GM12878 (cell line): ENCODE measurements at regions not wholly inside any gene's neighbourhood (a gene's known extent, or its start where the extent isn't known, plus 50 kb on each side); places are given as distances from the start of the nearest gene placed in this dataset.

Experiments used
- ATAC-seq: fragments of 200-7000 bp; cut with Tn5 transposase; 3 replicates; pipeline ENCODE4 v1.9.1; 2020; ENCODE audit warnings: mild to moderate bottlenecking, moderate library complexity
- BruUV-seq: library from RNA; stranded (reverse); fragments of 400-500 nt; replicated peaks from 2 replicates; lab custom pipeline; 2021; lab: Mats Ljungman, UMichigan
- CTCF ChIA-PET: fragments of 300-600 bp; sonication (Branson Sonifier 250); formaldehyde crosslinking; extraction: SDS; loops from one replicate; lab custom pipeline; 2021; ENCODE audit warnings: inconsistent platforms; lab: Yijun Ruan, JAX
- POLR2A ChIA-PET: fragments of 350-600 bp; formaldehyde crosslinking; extraction: SDS; loops from one replicate; lab custom pipeline; 2021; ENCODE audit warnings: inconsistent platforms; lab: Charles Lee
- RAD21 ChIA-PET: fragments of 300-600 bp; sonication (Branson Sonifier 250); formaldehyde crosslinking; loops from one replicate; lab custom pipeline; 2023; ENCODE audit warnings: antibody characterized with exemption; ENCODE audit not compliant: unreplicated experiment; lab: Charles Lee
- SMC1A ChIA-PET: fragments of 300-600 bp; sonication (Branson Sonifier 250); formaldehyde crosslinking; loops from one replicate; lab custom pipeline; 2023; ENCODE audit not compliant: unreplicated experiment, uncharacterized antibody; lab: Charles Lee
- DNase-seq: peaks from one replicate; pipeline ENCODE4 v3.0.0-alpha.2; 2011; ENCODE audit warnings: low read depth, low spot score
- FAIRE-seq: peaks from 3 replicates; lab custom pipeline; 2011; peaks lifted over from hg19 to GRCh38; lab: Jason Lieb, UNC
- H2AFZ ChIP-seq: 2 replicates; pipeline ENCODE4 v1.6.0; 2011; ENCODE audit warnings: low read depth, low read length, control low read depth; ENCODE audit not compliant: control insufficient read depth
- H3K27ac ChIP-seq: 2 replicates; pipeline ENCODE4 v1.5.1; 2011; ENCODE audit warnings: control low read depth; ENCODE audit not compliant: control insufficient read depth, insufficient read depth
- H3K27me3 ChIP-seq, 2 experiments: replicated peaks in 1 of 2; 2 replicates each; pipeline versions ENCODE4 v1.6.0 to v1.6.1; 2011; ENCODE audit warnings: low read length in 1 of 2; ENCODE audit not compliant: control insufficient read depth in 2 of 2, insufficient read depth in 2 of 2
- H3K36me3 ChIP-seq, 2 experiments: 2 replicates each; pipeline ENCODE4 v1.5.1; 2011; ENCODE audit warnings: low read length in 1 of 2; ENCODE audit not compliant: control insufficient read depth in 2 of 2, insufficient read depth in 2 of 2
- H3K4me1 ChIP-seq: 2 replicates; pipeline ENCODE4 v1.6.1; 2011; ENCODE audit warnings: mild to moderate bottlenecking, low read length, moderate library complexity, mixed read lengths; ENCODE audit not compliant: control insufficient read depth, insufficient read depth
- H3K4me2 ChIP-seq: 2 replicates; pipeline ENCODE4 v1.6.0; 2011; ENCODE audit warnings: control low read depth; ENCODE audit not compliant: control insufficient read depth, insufficient read depth
- H3K4me3 ChIP-seq: fragments of 200-600 bp; sonication (generic); 2 replicates; pipeline ENCODE4 v1.5.1; 2016
- H3K79me2 ChIP-seq: 2 replicates; pipeline ENCODE4 v1.6.0; 2011; ENCODE audit warnings: low read length; ENCODE audit not compliant: control insufficient read depth, insufficient read depth
- H3K9ac ChIP-seq: 2 replicates; pipeline ENCODE4 v1.8.0; 2011; ENCODE audit warnings: low read length, control low read depth, mixed read lengths; ENCODE audit not compliant: control insufficient read depth, insufficient read depth
- H3K9me3 ChIP-seq: replicated peaks from 3 replicates; pipeline ENCODE4 v1.5.1; 2011; ENCODE audit warnings: mild to moderate bottlenecking, low read length; ENCODE audit not compliant: control insufficient read depth, insufficient read depth
- H4K20me1 ChIP-seq: 2 replicates; pipeline ENCODE4 v1.6.0; 2011; ENCODE audit not compliant: control insufficient read depth, insufficient read depth
- BCL11A ChIP-seq: IDR thresholded peaks from 2 replicates; pipeline ENCODE4 v1.6.1; 2011; ENCODE audit warnings: low read depth, low read length
- CHD2 ChIP-seq: IDR thresholded peaks from 2 replicates; pipeline ENCODE4 v1.6.1; 2011; ENCODE audit warnings: low read depth, low read length, improper control_type of control experiment, borderline replicate concordance
- IRF4 ChIP-seq: IDR thresholded peaks from 2 replicates; pipeline ENCODE4 v1.6.1; 2011; ENCODE audit warnings: low read depth, low read length
- MTA2 ChIP-seq: fragments of 450-650 bp; IDR thresholded peaks from 2 replicates; pipeline ENCODE4 v1.6.1; 2016; ENCODE audit warnings: low read depth, mild to moderate bottlenecking, moderate library complexity
- NR2C2 ChIP-seq: IDR thresholded peaks from 2 replicates; pipeline ENCODE4 v1.6.1; 2011; ENCODE audit warnings: borderline replicate concordance, low read depth; ENCODE audit not compliant: control insufficient read depth, insufficient read length
- POLR2AphosphoS5 ChIP-seq: IDR thresholded peaks from 2 replicates; pipeline ENCODE4 v1.6.1; 2011; ENCODE audit warnings: mild to moderate bottlenecking, low read length, inconsistent platforms
- ZNF217 ChIP-seq: fragments of 450-650 bp; IDR thresholded peaks from 2 replicates; pipeline ENCODE4 v1.6.1; 2017; ENCODE audit warnings: antibody characterized with exemption, mild to moderate bottlenecking
- ZNF24 ChIP-seq: fragments of 450-650 bp; IDR thresholded peaks from 2 replicates; pipeline ENCODE4 v1.6.1; 2017; ENCODE audit warnings: antibody characterized with exemption, mild to moderate bottlenecking
- ZNF274 ChIP-seq: IDR thresholded peaks from one replicate; pipeline ENCODE4 v1.8.0; 2011; ENCODE audit not compliant: insufficient read length, insufficient read depth
- ZNF384 ChIP-seq: IDR thresholded peaks from 2 replicates; pipeline ENCODE4 v1.6.1; 2012; ENCODE audit warnings: low read depth, mild to moderate bottlenecking, low read length, improper control_type of control experiment, borderline replicate concordance
- WGBS: methylation state at CpG from one replicate; pipeline ENCODE4 v1.1.6; 2016; ENCODE audit warnings: low lambda C conversion rate; ENCODE audit not compliant: insufficient replicate concordance, insufficient coverage; ENCODE audit errors: missing lambda C conversion rate; 5-methylcytosine and 5-hydroxymethylcytosine counted together
- in situ Hi-C: fragments of 300-500 bp; cut with MboI; formaldehyde crosslinking; loops from 9 replicates; pipeline ENCODE4 v1.14.3; 2018; ENCODE audit warnings: mixed read lengths
- intact Hi-C: fragments of 100-400 bp; cut with micrococcal nuclease; formaldehyde crosslinking; loops from one replicate; pipeline ENCODE4 v1.14.2; 2022; ENCODE audit not compliant: unreplicated experiment
- TF ChIP-seq, protein P1 (sequence below): IDR thresholded peaks from 2 replicates; pipeline ENCODE4 v1.6.1; 2012; ENCODE audit warnings: mild to moderate bottlenecking, low read depth, low read length
- TF ChIP-seq, protein P2 (sequence below): fragments of 450-650 bp; conservative IDR thresholded peaks from 2 replicates; pipeline ENCODE4 v1.6.1; 2017; ENCODE audit warnings: mild to moderate bottlenecking, moderate library complexity
- TF ChIP-seq, protein P3 (sequence below): IDR thresholded peaks from 2 replicates; pipeline ENCODE4 v1.6.1; 2011; ENCODE audit warnings: borderline replicate concordance, low read depth, mild to moderate bottlenecking, moderate library complexity, low read length; ENCODE audit not compliant: insufficient read depth, poor library complexity, severe bottlenecking
- TF ChIP-seq, protein P4 (sequence below): fragments of 450-650 bp; IDR thresholded peaks from 2 replicates; pipeline ENCODE4 v1.6.1; 2017; ENCODE audit warnings: low read depth, mild to moderate bottlenecking, moderate library complexity

DNA sequence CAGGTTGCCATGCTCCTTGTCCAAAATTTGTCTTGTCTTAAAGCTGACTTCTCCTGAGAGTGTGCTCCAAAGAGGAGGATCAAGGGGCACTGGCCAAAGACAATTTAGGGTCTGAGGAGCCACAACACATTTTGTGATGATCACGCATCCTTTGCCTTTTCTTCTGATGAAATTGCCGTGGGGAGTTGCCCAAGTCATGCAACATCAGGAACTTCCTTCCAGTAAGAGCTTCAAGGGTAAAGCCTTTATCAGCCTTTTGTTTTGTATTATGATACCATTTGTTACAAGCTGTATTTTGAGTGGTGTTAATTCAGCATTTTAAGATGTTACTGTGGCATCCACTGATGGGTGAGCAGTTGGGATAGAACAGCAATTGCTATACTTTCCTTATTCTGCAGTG is 131.2 kb upstream of the MKI67 start:
- ChIA-PET POLR2A (no interaction called here), RAD21 (no interaction called here), SMC1A (no interaction called here), CTCF (no interaction called here)
- ATAC-seq (no peak), DNase-seq (no peak), FAIRE-seq (no peak)
- in situ Hi-C loops, result no loop called here
- H3K36me3 ChIP-seq, result no peaks in the 10 kb centered on the region
- 28% methylated on average over 2 of the region's 2 CpGs for WGBS
- H2AFZ ChIP-seq, result no peak overlapping the region
- H3K4me3 ChIP-seq, result no peak overlapping the region
- no peaks in the 10 kb centered on the region for H3K79me2 ChIP-seq
- H3K4me2 ChIP-seq, result no peak overlapping the region
- no peak overlapping the region for H3K9ac ChIP-seq
- no peaks in the 10 kb centered on the region for H3K4me1 ChIP-seq
- intact Hi-C loops, result no loop called here
- no peaks in the 10 kb centered on the region for H4K20me1 ChIP-seq
- no peaks in the 10 kb centered on the region for H3K9me3 ChIP-seq
- H3K27ac ChIP-seq, result no peak overlapping the region
- BruUV-seq, result no TSS peak
- H3K27me3 ChIP-seq, result no peaks in the 10 kb centered on the region
- TF ChIP-seq ZNF217 (no peak), NR2C2 (no peak), CHD2 (no peak), BCL11A (no peak), IRF4 (no peak), ZNF24 (no peak), MTA2 (no peak), ZNF274 (no peak), ZNF384 (no peak), POLR2AphosphoS5 (no peak)
- TF ChIP-seq, protein P1, sequence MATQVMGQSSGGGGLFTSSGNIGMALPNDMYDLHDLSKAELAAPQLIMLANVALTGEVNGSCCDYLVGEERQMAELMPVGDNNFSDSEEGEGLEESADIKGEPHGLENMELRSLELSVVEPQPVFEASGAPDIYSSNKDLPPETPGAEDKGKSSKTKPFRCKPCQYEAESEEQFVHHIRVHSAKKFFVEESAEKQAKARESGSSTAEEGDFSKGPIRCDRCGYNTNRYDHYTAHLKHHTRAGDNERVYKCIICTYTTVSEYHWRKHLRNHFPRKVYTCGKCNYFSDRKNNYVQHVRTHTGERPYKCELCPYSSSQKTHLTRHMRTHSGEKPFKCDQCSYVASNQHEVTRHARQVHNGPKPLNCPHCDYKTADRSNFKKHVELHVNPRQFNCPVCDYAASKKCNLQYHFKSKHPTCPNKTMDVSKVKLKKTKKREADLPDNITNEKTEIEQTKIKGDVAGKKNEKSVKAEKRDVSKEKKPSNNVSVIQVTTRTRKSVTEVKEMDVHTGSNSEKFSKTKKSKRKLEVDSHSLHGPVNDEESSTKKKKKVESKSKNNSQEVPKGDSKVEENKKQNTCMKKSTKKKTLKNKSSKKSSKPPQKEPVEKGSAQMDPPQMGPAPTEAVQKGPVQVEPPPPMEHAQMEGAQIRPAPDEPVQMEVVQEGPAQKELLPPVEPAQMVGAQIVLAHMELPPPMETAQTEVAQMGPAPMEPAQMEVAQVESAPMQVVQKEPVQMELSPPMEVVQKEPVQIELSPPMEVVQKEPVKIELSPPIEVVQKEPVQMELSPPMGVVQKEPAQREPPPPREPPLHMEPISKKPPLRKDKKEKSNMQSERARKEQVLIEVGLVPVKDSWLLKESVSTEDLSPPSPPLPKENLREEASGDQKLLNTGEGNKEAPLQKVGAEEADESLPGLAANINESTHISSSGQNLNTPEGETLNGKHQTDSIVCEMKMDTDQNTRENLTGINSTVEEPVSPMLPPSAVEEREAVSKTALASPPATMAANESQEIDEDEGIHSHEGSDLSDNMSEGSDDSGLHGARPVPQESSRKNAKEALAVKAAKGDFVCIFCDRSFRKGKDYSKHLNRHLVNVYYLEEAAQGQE, result no peak
- TF ChIP-seq, protein P2, sequence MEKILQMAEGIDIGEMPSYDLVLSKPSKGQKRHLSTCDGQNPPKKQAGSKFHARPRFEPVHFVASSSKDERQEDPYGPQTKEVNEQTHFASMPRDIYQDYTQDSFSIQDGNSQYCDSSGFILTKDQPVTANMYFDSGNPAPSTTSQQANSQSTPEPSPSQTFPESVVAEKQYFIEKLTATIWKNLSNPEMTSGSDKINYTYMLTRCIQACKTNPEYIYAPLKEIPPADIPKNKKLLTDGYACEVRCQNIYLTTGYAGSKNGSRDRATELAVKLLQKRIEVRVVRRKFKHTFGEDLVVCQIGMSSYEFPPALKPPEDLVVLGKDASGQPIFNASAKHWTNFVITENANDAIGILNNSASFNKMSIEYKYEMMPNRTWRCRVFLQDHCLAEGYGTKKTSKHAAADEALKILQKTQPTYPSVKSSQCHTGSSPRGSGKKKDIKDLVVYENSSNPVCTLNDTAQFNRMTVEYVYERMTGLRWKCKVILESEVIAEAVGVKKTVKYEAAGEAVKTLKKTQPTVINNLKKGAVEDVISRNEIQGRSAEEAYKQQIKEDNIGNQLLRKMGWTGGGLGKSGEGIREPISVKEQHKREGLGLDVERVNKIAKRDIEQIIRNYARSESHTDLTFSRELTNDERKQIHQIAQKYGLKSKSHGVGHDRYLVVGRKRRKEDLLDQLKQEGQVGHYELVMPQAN, result no peak
- TF ChIP-seq, protein P3, sequence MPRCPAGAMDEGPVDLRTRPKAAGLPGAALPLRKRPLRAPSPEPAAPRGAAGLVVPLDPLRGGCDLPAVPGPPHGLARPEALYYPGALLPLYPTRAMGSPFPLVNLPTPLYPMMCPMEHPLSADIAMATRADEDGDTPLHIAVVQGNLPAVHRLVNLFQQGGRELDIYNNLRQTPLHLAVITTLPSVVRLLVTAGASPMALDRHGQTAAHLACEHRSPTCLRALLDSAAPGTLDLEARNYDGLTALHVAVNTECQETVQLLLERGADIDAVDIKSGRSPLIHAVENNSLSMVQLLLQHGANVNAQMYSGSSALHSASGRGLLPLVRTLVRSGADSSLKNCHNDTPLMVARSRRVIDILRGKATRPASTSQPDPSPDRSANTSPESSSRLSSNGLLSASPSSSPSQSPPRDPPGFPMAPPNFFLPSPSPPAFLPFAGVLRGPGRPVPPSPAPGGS, result no peak
- TF ChIP-seq, protein P4, sequence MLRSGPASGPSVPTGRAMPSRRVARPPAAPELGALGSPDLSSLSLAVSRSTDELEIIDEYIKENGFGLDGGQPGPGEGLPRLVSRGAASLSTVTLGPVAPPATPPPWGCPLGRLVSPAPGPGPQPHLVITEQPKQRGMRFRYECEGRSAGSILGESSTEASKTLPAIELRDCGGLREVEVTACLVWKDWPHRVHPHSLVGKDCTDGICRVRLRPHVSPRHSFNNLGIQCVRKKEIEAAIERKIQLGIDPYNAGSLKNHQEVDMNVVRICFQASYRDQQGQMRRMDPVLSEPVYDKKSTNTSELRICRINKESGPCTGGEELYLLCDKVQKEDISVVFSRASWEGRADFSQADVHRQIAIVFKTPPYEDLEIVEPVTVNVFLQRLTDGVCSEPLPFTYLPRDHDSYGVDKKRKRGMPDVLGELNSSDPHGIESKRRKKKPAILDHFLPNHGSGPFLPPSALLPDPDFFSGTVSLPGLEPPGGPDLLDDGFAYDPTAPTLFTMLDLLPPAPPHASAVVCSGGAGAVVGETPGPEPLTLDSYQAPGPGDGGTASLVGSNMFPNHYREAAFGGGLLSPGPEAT, result no peak
